HFFc6 (cell line): ENCODE measurements at regions not wholly inside any gene's neighbourhood (a gene's known extent, or its start where the extent isn't known, plus 50 kb on each side); places are given as distances from the start of the nearest gene placed in this dataset.

ENCODE experiments used
- DNase-seq: peaks from one replicate; pipeline ENCODE4 v3.0.0-alpha.2; 2018
- H3K27ac Mint-ChIP-seq: 2 replicates; pipeline ENCODE4 v1.8.0; 2020; ENCODE audit warnings: mild to moderate bottlenecking, mixed read lengths
- H3K27me3 Mint-ChIP-seq: 2 replicates; pipeline ENCODE4 v1.8.0; 2021; ENCODE audit warnings: mild to moderate bottlenecking, moderate library complexity, mixed read lengths; ENCODE audit not compliant: insufficient read depth
- H3K36me3 Mint-ChIP-seq: 2 replicates; pipeline ENCODE4 v1.8.0; 2021; ENCODE audit warnings: low read depth, mixed read lengths
- H3K4me1 Mint-ChIP-seq: 2 replicates; pipeline ENCODE4 v1.8.0; 2020; ENCODE audit warnings: low read depth, mixed read lengths
- H3K4me3 Mint-ChIP-seq: 2 replicates; pipeline ENCODE4 v1.8.0; 2020; ENCODE audit warnings: mild to moderate bottlenecking, moderate library complexity, mixed read lengths
- H3K9me3 Mint-ChIP-seq: 2 replicates; pipeline ENCODE4 v1.8.0; 2020; ENCODE audit warnings: mild to moderate bottlenecking, mixed read lengths
- TF ChIP-seq, protein P1 (sequence below): fragments of 200-600 bp; sonication (generic); IDR thresholded peaks from 2 replicates; pipeline ENCODE4 v1.5.0; 2021; ENCODE audit warnings: antibody characterized with exemption, mild to moderate bottlenecking

DNA sequence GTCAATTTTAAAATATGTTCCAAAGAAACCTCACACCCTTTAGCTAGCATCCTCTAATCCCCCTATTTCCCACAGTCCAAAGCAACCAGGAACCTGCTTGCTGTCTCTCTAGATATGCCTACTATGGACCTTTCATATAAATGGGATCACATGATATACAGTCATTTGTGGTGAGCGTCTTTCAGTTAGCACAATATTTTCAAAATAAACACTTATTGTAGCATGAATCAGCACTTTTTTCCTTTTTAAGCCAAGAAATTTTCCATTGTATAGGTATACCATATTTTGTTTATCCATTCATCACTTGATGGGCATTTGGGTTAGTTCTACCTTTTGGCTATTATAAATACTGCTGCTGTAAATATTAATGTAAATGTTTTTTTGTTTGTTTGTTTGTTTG is 223.0 kb upstream of the DOK6 start:
- no peak overlapping the region for H3K27ac Mint-ChIP-seq
- peaks cover 23% of the 10 kb centered on the region for H3K9me3 Mint-ChIP-seq
- H3K36me3 Mint-ChIP-seq, result no peaks in the 10 kb centered on the region
- no peak for DNase-seq
- no peak overlapping the region for H3K4me3 Mint-ChIP-seq
- no peaks in the 10 kb centered on the region for H3K4me1 Mint-ChIP-seq
- H3K27me3 Mint-ChIP-seq, result no peaks in the 10 kb centered on the region
- TF ChIP-seq, protein P1, sequence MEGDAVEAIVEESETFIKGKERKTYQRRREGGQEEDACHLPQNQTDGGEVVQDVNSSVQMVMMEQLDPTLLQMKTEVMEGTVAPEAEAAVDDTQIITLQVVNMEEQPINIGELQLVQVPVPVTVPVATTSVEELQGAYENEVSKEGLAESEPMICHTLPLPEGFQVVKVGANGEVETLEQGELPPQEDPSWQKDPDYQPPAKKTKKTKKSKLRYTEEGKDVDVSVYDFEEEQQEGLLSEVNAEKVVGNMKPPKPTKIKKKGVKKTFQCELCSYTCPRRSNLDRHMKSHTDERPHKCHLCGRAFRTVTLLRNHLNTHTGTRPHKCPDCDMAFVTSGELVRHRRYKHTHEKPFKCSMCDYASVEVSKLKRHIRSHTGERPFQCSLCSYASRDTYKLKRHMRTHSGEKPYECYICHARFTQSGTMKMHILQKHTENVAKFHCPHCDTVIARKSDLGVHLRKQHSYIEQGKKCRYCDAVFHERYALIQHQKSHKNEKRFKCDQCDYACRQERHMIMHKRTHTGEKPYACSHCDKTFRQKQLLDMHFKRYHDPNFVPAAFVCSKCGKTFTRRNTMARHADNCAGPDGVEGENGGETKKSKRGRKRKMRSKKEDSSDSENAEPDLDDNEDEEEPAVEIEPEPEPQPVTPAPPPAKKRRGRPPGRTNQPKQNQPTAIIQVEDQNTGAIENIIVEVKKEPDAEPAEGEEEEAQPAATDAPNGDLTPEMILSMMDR, result no peak

DNA sequence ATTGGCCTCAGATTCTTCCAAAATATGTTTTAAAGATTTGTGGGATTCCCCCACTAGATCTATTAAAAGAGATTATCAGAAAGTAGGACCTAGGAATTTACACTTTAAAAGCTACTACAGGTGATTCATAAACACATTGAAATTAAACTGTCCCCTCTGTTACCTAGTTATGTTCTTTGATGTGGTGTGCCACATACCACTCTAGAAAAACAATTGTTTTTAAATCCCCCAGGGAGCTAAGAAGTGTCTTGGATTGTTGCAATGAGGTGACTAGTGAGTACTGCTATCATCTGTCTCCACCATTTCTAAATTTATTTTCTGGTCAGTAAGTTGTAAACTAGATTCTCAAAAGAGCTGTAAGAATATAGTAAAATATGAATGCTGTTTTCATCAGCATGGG is 214.5 kb upstream of the DOK6 start:
- no peaks in the 10 kb centered on the region for H3K36me3 Mint-ChIP-seq

DNA sequence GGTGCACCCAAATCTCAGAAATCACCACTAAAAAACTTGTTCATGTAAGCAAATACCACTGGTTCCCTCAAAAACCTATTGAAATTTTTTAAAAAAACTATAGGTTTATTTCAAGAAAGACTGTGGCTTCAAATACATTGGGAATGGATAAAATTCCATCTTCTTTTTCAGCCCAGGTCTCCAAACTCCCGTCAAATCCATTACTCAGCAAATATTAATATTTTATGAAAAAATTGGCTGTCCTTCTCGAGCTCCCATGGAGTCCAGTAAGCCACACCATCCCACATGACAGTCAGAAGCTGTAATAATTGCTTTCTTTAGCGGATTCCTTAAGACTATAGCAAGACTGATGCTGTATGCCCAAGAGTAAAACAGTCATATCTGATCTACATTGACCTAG is 204.4 kb upstream of the DOK6 start:
- Mint-ChIP-seq H3K27ac (no peak overlapping the region), H3K4me1 (no peaks in the 10 kb centered on the region), H3K9me3 (peaks cover 18% of the 10 kb centered on the region), H3K4me3 (no peak overlapping the region), H3K27me3 (no peaks in the 10 kb centered on the region), H3K36me3 (no peaks in the 10 kb centered on the region)
- TF ChIP-seq, protein P1, result no peak
- DNase-seq, result no peak

More for the DNA sequence above, 214.5 kb upstream of the DOK6 start:
- no peaks in the 10 kb centered on the region for H3K4me1 Mint-ChIP-seq
- H3K4me3 Mint-ChIP-seq, result no peak overlapping the region
- peaks cover 20% of the 10 kb centered on the region for H3K9me3 Mint-ChIP-seq
- no peaks in the 10 kb centered on the region for H3K27me3 Mint-ChIP-seq
- H3K27ac Mint-ChIP-seq, result no peak overlapping the region
- TF ChIP-seq, protein P1, result no peak
- DNase-seq, result no peak

DNA sequence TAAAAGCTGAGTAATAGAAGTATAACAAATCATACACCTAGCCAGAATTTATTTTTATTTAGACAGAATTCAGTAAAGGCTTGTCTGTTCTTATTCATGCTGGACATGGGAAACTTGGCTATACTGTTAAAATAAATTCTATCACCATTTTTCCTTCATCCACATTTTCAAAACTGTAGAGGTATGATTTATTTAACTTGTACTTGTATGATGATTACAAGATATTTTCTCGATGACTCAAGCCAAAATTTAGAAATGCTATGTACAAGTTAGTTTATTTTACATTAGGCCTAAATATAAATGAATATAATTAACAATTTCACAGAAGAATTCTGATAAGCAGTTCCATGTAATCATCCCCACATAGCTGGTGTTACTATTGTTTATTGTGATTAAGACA is 194.8 kb upstream of the DOK6 start:
- Mint-ChIP-seq H3K9me3 (peaks cover 14% of the 10 kb centered on the region), H3K27ac (no peak overlapping the region), H3K4me1 (no peaks in the 10 kb centered on the region), H3K4me3 (no peak overlapping the region), H3K27me3 (no peaks in the 10 kb centered on the region), H3K36me3 (no peaks in the 10 kb centered on the region)
- TF ChIP-seq, protein P1, result no peak
- no peak for DNase-seq

DNA sequence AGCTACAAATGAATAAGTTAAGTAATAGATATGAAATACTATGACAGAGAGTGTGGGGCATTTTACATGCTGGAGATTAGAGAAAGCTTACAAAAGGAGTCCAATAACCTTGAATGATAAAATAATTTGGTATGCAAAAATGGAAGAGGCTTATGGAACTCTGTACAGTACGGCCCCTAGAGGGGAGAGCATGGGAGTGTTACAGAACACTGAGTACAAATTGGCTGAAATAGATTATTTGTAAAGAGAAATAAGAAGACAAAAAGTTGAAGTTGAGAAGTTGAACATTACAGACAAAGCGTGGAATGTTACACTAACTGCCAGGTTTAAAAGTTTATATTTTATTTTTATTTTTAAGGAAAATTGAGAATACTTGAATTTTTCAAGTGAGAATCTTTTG is 192.1 kb upstream of the DOK6 start:
- Mint-ChIP-seq H3K36me3 (no peaks in the 10 kb centered on the region), H3K9me3 (peaks cover 22% of the 10 kb centered on the region), H3K4me3 (no peak overlapping the region), H3K4me1 (no peaks in the 10 kb centered on the region), H3K27ac (no peak overlapping the region), H3K27me3 (no peaks in the 10 kb centered on the region)
- DNase-seq, result no peak
- TF ChIP-seq, protein P1, result no peak

DNA sequence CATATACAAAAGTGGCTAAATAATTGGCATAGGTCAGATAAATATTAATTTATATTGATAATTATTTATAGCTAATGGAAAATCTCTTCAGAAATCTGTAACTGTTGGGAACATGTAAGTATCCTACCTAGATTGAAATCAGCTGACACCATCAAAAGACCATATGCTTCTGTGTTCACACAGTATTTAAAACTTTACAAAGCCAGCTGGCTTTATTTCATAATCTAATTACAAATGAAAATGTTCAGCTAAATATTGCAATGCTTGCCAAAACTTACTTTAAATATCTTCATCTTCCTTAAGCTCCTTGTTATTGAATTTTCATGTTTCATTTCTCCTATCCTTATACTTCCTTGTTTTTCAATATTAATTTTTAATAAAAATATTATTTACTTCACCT is 190.9 kb upstream of the DOK6 start:
- peaks cover 16% of the 10 kb centered on the region for H3K9me3 Mint-ChIP-seq
- H3K4me3 Mint-ChIP-seq, result no peak overlapping the region
- H3K27me3 Mint-ChIP-seq, result no peaks in the 10 kb centered on the region
- TF ChIP-seq, protein P1, result no peak
- no peak overlapping the region for H3K27ac Mint-ChIP-seq
- no peaks in the 10 kb centered on the region for H3K36me3 Mint-ChIP-seq
- H3K4me1 Mint-ChIP-seq, result no peaks in the 10 kb centered on the region
- no peak for DNase-seq
